NOMO-1 treated with DMSO at 0.1 percent for 48 hours (cell line): ENCODE measurements at regions not wholly inside any gene's neighbourhood (a gene's known extent, or its start where the extent isn't known, plus 50 kb on each side); places are given as distances from the start of the nearest gene placed in this dataset.

Experiments used
- DNase-seq: peaks from one replicate; lab custom pipeline; 2025; ENCODE audit not compliant: unreplicated experiment; lab: John Stamatoyannopoulos, UW

DNA sequence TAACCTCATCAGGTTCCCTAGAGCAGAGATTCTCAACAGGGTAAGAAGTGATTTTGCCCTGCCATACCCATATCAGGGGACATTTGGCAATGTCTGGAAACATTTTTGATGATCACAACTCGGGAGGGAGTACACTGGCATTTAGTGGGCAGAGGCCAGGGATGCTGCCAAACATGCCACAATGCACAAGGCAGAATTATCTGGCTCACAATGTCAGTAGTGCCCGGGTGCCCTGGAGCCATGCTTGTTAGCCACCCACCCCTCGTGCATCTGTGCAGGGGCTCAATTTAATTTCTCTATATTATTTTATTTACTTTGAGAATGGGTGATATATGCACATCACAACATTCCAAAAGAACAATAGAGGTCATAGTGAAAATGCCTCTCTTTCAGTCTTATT lies 82.0 kb upstream of the DHX15 start:
- DNase-seq = no peak

DNA sequence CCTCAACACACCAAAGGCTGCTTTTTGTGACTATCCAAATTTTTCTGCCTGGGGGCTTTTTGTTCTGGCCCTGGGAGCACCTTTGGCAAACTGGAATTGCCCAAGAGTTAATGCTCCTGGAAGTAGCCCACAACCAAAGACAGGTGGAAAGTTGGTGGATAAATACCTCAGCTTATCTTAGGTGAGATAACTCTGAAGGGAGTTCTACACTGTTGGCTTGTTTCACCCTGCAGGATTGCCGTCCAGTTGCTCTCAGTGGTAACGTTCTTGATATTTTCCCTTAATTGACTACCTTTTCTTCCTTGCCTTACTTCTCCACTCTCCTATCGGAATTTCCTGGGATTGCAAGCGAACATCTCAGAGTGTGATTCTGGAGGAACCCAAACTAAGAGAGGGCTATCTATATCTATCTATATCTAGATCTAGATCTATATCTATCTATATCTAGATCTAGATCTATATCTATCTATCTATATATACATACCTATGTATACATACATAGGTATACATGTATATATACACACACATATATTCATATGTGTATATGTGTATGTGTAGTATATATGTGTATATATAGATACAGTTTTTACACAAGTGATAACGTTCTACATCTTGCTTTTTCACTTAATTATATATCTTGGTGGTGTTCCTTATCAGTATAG lies 82.6 kb upstream of the DHX15 start:
- DNase-seq = no peak

DNA sequence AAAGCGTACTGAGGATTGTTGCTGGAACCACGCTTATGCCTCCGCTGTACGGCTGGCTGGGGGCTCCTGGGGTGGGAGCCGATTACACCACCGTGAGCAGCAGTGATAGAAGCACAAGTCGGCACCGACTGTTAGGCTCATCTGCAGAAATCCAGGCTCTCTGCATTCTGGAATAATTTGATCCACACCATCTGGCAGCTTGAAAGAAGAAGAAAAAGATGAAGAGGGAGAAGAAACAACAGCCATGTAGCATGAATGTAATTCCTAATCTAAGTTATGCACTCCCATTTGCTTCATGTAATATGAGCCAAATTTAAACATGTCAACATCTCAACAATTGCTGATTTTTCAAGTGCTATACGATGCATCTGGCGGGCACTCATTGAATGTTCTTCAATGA lies 84.6 kb upstream of the DHX15 start:
- no peak for DNase-seq

DNA sequence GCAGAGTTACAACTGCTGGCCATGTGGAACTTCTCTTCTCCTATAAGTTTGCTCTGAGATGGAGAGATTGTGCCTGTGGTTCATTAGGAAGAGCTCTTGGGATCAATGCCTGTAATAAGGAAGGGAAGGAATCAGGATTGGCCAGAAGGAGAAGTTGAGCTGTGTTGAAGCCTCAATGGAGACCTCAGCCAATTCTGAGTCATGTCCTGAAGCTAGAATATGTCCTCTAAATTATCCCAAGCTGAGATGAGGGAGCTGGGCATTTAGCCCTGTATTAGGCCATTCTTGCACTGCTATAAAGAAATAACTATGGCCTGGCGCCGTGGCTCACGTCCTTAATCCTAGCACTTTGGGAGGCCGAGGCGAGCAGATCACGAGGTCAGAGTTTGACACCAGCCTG lies 85.4 kb upstream of the DHX15 start:
- DNase-seq = no peak

DNA sequence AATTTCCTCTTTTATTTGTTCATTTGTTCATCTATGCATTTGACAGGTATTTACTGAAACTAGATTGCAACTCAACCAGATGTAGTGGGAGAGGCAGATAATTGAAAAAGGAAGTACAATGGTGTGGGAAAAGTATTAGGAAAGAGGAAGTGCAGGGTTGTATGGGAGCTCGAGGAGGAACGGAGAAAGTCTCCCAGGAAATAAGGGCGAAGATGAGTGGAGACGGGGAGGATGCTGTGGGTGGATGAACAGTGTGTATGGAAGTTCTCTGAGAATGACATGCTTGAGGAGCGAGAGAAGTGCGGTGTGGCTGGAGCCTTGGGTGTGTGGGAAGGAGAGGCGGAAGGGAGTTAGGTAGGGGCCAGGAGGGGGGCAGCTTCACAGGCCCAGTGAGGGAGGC lies 87.5 kb upstream of the DHX15 start:
- no peak for DNase-seq

DNA sequence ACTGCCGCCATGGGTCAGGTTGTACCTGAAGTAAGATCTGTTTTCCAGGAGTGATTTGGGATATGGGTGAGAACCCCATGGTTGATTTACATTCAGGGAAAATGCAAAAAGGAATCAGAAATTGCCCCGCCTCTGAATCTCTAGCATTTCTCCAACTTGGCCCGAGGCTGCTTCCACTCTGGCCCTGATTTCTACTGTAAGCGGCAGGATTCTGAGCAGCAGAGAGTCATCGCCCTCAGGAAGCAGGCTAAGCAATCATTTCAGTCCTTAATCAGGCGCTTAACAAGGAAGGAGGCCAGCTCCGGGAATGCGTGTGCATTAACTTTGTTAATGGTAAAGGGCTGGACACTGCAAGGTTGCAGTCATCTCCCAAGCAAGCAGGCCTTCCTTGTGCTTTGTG lies 88.5 kb upstream of the DHX15 start:
- DNase-seq = no peak

DNA sequence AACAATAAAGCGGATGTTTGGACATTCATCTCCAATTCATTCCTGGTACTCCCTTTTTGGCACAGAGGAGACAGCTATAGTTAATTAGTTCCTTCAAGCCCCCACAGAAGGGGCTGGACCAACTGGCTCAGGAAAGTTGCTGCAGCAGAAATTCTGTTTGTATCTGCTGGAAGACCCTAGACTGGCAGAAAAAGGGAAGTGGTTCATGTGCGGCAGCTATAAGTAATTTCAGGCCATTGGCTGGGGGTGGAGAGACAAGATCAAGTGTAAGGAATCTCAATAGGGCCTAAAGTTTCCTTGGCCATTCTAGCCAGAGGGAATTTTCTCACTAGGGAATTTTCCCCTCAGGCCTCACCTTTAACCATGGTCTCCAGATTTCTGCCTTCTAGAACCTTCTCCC lies 89.9 kb upstream of the DHX15 start:
- DNase-seq = peak; percentile 70

DNA sequence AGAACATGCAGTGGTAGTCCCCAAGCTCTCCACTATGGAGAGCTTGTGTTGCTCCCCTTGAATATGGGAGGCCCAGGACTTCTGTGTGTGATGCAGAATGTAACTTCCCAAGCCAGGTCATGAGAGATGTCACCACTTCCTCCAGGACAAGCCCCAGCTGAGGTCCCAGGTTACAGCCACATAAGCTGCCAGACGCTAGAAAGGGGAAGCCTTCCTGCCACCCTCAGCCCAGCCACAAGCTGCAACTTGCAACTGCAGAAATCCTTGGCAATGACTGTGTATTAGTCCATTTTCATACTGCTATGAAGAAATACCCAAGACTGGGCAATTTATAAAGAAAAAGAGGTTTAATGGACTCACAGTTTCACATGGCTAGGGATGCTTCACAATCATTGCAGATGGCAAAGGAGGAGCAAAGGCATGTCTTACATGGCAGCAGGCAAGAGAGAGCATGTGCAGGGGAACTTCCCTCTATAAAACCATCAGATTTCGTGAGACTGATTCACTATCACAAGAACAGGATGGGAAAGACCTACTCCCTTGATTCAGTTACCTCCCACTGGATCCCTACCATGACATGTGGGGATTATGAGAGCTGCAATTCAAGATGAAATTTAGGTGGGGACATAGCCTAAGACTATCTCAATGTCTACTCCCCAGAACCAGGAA lies 91.5 kb upstream of the DHX15 start:
- DNase-seq = peak; percentile 55

DNA sequence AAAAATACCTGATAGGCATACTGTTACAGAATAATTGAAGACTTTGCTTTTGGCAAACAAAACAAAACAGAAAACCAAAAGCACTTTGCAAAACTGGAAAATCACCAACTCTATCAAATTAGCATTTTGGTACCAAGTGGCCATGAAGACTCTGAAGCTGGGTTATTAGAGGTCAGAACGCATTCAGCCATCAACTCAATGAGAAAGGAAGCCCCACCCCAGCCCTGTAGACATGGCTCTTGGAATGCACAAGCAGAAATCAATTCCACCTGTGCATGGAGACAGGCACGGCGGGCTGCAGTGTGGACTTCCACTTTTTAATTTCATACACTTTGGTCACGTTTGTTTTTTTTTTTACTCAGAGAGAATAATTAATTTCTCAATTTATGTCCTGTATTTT lies 93.6 kb upstream of the DHX15 start:
- no peak for DNase-seq

DNA sequence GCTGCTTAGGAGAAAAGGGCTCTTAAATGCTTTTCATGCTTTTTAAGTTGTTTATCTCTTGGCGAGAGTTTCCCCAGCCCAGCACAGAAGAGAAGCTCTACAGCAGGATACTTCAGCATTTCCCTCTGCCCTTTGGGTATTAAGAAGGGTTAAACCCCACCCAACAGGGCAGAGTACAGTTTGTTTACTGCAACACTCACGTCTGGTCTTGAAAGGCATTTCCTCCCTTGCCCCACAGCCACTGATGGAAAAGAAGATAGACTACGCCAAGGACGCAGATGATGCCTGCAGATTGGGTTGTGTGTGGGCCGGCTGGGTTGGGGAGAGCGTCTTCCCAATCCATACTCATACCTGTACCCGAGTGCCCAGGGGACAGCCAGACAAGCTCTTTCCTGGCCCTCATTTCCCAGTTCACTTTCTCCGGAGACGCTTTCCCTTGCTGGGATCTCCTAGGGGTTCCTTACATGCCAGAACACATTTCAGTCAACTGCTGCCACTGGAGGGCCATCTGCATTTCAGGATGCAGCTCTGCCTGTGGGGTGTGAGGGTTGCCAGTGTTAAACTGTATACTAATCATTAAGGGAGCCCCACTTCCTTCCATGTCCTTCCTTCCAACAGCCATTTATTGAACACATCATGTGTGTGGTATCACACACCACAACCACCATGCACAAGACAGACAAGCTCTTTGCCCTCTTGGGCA lies 96.5 kb upstream of the DHX15 start:
- DNase-seq = no peak

DNA sequence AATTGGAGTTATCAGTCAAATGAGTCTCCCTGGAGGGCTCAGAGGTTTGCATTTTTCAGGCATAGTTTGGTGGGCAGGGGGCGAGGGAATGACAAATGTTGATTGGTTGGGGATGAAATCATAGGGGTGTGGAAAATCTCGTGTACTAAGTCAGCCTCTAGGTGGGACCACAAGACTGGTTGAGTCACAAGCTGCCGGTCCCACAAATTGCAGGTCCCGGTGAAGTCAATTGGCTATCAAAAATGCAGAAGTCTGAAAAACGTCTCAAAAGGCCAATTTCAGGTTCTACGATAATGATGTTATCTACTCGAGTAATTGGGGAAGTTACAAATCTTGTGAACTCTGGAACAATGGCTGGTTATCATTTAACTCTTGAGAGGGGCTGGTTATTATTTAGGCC lies 98.8 kb upstream of the DHX15 start:
- DNase-seq = peak; percentile 95

DNA sequence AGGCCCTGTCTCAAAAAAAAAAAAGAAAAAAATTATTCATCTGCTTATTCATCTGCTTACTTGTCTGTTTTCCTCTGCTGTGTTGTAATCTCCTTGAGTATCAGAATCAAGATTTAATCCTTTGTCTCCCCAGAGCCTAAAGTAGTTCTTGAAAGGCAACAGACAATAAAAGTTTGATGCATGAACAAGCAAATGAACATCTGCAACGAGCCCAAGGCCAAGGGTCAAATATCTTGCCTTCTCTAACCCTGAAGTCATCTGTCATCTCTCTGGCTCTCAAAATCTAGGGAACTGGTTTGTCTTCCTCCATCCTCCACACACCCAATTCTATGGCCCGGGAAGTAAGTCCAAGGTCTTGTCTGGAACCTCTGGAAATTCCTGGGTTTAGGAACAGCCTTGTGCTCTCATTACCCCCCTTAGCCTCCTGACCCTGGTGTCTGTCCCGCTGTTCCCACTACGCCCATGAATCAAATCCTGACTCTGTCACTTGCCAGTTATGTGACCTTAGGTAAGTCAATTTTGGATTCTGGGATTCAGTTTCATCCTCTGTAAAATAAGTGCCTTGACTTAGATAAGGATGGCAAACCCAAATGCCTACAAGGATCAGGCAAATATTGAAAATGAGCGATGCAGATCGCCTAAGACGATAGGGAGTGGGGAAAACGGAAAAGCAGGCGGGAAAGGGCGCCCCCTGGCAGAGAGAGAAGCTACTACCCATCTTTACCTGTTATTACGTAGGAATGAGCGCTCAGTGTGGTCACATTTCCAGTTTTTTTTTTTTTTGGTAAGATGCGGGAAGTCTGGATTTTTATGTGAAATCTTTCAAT lies 102.7 kb upstream of the DHX15 start:
- DNase-seq = no peak

DNA sequence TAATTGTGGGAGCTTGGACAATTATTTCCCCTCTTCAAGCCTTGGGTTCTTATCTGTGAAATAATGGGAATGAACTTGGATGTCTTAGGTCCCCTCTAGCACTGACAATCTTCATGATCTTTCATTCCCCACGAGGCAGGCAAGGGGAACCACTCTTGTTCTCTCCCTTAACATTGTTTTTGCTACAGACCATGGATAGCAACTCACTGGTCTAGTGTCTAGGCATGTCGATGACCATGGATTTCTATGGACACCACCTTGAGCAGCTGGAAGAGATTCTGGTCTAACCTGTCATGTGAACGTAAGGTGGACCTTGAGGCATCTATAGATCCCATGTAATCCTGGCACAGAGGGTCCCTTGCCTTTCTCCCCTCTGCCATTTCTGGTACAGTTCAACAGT lies 104.1 kb upstream of the DHX15 start:
- no peak for DNase-seq

DNA sequence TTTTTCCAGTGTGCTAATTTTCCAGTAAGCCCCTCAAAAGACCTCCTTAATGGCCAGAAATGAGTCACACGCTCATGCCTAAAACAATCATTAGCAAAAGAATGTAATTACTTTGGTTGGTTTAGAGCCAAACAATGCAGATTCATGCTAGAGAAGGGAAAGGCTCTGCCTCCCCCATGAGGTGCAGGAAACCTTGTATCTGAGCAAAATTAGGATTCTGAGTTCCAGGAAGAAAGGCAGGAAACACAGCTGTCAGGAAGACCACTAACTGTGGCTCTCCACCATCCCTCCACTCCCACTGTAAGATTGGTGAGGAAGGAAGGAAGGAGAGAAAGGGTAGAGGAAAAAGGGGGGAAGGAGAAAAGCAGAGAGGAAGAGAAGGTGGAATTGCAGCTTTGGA lies 104.9 kb upstream of the DHX15 start:
- DNase-seq = no peak

DNA sequence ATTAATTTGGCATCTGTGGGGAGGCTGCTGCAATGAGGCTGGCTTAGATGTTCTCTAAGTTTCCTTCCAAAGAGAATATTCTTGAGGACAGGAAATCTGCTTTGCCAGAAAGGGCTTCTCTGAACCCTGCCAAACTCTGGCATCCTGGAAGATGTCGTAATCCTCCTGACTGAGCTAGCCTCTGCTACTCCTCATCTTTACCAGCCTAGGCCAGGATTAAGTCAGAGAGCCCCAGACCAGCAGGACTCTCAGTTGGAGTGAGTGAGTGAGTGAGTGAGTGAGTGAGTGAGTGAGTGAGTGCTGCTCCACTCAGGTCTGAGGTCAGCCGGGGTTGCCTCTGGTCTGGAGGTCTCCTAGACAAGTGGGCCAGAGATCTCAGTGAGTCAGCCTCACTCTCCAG lies 104.9 kb upstream of the SOD3 start:
- DNase-seq = no peak

DNA sequence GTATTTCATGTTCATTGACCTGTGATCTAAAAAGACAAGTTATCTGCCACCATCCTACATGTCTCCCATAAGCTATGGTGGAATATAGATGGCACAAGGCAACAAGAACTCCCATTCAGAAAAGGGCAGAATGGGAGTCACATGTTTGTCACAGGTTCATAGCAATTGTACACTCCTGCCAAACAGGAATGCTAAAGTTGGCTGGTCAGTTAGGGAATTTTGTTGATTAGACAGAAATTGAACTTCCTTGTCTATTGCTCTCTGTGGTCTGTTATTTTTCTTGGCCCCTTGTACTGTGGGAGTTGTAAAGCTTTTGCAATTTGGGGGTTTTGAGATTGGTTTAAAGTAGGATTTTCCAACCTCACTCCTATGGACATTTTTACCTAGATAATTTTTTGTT lies 101.7 kb upstream of the SOD3 start:
- no peak for DNase-seq

DNA sequence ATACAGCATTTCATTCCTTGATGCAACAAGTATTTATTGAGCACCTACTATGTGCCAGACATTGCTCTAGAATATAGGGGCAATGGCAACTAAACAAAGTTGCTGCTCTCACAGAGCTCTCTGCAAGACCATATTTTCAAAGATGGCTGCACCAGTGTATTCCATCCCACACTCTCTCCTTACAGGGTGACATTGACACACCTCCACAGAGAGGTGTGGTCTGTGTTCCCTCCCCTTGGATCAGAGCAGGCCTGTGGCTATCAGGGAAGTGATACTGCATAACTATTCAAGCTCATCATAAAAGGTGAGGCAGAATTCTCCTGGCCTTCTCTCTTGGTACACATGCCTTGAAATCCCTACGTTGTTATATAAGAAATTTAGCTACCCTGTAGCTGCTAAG lies 95.3 kb upstream of the SOD3 start:
- DNase-seq = no peak

DNA sequence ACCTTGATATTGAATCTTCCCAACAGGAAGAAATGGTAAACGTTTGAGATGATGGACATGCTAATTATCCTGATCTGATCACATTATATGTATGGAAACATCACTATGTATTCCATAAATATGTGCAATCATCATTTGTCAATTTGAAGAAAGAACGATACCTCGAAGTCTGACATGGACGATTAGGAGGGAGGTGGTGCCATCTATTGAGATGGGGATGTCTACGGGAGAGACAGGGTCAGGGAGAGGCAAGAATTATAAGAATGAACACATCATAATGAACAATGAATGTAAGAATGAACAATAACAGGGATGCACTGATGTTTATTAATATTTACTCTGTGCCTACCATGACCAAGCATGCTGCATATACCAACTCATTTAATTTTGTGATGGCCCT lies 93.7 kb upstream of the SOD3 start:
- no peak for DNase-seq

DNA sequence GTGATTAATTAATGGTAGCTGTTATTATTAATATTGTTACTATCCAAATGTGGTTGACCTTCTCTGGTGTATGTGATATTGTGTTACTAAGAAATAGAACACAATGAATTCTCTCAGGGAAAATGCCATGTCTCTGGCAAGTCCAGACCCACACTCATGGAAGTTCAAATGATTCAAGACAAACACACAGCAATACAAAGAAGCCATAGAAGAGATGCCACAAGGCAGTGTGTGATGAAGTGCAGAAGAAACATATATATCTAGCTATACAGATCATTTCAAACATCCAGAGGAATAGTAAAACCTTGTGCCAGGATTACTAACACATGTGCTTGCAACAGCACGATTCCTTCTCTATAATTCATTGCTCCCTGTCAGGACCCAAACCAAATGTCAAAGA lies 93.1 kb upstream of the SOD3 start:
- no peak for DNase-seq

DNA sequence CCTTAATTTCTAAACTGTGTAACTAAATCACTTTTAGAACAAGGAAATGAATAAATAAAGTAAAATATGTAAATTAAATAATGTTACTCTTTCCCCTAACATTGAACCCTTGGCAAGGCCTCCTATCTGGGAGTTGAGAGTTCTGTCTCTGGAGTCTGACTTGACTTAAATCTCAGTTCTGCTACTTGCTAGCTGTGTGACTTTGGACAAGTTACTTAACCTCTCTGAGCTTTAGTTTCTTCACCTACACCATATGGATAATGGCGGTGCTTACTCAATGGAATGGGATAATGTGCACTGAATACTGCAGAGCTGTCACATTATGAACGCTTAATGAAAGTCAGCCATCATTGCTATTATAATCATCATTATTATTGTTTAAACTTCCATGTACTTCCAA lies 92.1 kb upstream of the SOD3 start:
- DNase-seq = no peak

DNA sequence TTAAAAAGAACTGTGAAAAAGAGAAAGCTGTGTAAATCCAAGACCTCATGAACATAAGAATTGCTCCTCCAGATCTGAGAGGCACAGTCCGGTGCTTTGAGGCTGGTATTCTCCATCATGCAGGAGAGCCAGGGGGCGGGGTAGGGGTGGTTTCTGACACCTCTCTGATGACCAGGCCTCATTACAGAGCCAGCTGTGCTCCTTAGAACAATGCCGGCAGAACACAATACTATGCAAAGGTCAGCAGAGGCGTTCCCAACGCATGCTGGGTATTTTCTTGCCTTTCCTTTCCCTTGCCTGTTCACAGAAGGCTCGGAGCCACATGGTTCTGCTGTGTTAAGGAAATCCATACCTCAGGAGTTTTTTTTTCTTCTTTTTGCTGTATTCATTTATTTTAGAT lies 91.2 kb upstream of the SOD3 start:
- DNase-seq = no peak
